ENCODE measurements at regions not wholly inside any gene's neighbourhood (a gene's known extent, or its start where the extent isn't known, plus 50 kb on each side); places are given as distances from the start of the nearest gene placed in this dataset.
A peak's percentile ranks its signal among the peaks of the same experiment; 100 is the strongest.
"Not testable (repeated sequence)": the region's sequence is repeated elsewhere in the genome, so short reads cannot be mapped to it uniquely, and the experiment has no call there.

DNA sequence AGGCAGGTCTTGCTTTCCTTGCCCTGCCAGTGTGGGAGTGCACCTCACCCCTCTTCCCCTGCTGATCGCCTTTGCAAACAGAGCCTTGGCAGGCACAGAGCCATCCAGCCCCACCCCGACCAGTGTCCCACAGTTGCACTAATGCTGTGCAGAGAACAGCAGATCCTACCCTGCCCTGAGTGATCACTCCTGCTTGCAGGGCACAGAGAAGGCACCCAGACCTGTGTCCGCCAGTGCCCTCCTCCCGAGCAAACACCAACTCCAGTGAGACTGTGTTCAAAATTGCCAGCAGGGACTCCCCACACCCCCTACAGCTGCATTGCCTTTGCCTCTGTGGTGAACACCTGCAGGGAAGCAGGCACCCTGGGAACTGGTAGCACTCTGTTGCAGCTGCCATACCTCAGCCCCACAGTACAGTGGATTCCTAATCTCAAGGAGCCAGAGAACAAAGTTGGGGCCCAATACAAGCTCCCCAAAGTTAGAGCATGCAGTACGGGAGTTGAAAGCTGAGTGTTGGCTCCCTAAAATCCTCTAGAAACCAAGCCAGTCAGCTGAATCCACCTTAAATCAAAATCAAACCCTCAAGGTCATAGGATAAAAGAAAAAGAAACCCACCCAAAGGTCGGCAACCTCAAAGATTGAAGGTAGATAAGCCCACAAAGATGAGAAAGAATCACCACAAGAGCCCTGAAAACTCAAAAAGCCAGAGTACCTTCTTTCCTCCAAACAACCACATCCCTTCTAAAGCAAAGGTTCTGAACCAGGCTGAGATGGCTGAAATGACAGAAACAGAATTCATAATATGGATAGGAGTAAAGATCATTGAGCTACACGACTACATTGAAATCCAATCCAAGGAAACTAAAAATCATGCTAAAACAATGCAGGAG lies 92.9 kb upstream of the PIK3R1 start:
- no peak for DNase-seq (ENCODE audit: missing footprints)
- intact Hi-C loops (cut with DNase I): no loop called here
- ATAC-seq: no peak

GRCh38 chr5:68116868-68117411 lies 98.6 kb upstream of the PIK3R1 start:
- no peak for DNase-seq (ENCODE audit: missing footprints)
- ATAC-seq: no peak
- intact Hi-C loops (cut with DNase I): no loop called here

DNA sequence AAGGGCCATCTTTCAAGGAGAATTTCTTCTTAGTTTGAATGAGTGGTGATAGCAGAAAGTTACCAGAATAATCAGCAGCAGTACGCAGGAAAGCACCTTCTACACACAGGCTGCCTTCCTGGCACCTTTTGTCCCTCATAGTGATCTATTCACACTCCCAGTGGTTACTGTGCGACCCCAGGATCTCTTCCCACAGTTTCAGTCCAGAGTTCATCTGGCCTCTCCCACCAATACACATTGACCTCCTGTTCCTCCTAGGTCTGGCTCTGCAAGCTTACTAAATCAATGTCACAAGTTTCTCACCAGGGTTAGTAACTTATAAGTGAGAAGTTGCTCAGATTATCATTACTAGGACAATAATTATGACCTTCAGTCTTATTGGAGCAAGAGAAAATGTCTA lies 99.1 kb upstream of the PIK3R1 start:
- intact Hi-C loops (cut with DNase I): no loop called here
- ATAC-seq: no peak
- DNase-seq (ENCODE audit: missing footprints): no peak

GRCh38 chr5:68115584-68115983 lies 100.0 kb upstream of the PIK3R1 start:
- no peak for DNase-seq (ENCODE audit: missing footprints)
- intact Hi-C loops (cut with DNase I): no loop called here

GRCh38 chr5:68114378-68115040 lies 101.0 kb upstream of the PIK3R1 start:
- intact Hi-C loops (cut with DNase I): no loop called here
- DNase-seq (ENCODE audit: missing footprints) (no peak), ATAC-seq (no peak)

More at GRCh38 chr5:68115584-68115983, 100.0 kb upstream of the PIK3R1 start:
- ATAC-seq: no peak

DNA sequence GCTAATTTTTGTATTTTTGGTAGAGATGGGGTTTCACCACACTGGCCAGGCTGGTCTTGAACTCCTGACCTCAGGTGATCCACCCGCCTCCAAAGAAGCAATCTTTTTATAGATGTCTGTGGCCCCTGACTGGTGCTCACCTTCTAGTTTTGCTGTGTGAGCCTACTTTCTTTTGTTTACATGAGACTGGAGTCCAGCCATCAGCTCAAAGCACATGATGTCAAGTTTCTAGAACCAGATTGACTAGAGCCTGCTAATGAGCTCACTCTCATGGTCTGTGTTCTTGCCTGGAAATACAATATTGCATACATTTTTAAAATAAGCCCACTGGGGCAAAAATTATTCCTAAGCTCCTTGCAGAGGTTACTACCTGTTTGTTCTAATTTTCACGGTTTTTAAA lies 102.9 kb upstream of the PIK3R1 start:
- no peak for ATAC-seq
- intact Hi-C loops (cut with DNase I): no loop called here
- DNase-seq (ENCODE audit: missing footprints): no peak

DNA sequence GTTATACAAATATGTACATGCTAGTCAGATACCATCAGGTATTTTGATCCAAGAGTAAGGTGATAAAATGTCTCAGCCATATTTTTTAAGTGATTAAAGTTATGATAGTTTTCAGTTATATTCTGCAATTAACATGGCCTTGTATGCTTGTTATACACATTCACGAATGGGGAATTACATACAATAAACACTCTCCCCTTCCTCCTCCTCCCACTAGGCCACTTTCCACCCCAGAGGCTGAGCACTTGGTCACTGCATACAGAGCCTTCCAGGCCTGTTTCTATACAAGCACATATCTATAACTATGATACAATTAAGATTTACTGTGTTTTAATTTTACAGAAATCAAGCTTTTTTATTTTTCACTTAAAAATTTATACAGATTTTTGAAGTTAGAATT lies 104.7 kb upstream of the PIK3R1 start:
- intact Hi-C loops (cut with DNase I): no loop called here
- DNase-seq (ENCODE audit: missing footprints): no peak
- no peak for ATAC-seq

DNA sequence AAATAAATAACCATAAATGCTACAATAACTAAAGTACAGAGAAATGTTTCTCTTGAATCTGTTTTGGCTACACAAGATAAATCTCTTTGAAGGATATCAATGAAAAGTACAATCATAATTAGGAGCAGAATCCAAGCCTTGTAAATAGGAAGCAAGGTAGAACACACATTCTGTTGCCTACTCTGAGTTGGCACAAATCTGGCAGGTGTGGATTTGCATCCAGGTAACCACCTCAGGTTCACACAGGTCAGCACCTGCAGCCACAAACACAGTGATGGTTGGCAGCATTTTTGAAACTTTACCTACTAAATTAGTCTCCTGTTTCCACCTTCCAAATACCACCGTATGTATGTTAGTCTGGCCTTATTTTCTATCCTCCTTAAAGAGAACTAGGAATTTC lies 105.3 kb upstream of the PIK3R1 start:
- DNase-seq (ENCODE audit: missing footprints) (no peak), ATAC-seq (no peak)
- intact Hi-C loops (cut with DNase I): no loop called here

GRCh38 chr5:68104217-68104616 lies 111.3 kb upstream of the PIK3R1 start:
- intact Hi-C loops (cut with DNase I); DNase-seq (ENCODE audit: missing footprints); ATAC-seq: not testable (repeated sequence)

GRCh38 chr5:68103297-68103696 lies 112.3 kb upstream of the PIK3R1 start:
- ATAC-seq; intact Hi-C loops (cut with DNase I); DNase-seq (ENCODE audit: missing footprints): not testable (repeated sequence)

DNA sequence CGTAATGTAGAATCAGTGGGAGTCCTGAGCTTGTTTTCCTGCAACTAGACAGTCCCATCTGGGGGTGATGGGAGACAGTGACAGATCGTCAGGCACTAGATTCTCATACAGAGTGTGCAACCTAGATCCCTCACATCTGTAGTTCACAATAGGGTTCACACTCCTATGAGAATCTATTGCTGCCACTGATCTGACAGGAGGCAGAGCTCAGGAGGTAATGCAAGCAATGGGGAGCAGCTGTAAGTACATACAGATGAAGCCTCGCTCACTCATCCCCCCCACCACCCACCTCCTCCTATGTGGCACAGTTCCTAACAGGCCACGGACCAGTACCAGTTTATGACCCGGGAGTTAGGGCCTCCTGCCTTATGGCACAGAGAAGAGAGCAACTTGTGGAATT lies 116.2 kb upstream of the PIK3R1 start:
- no peak for ATAC-seq
- no peak for DNase-seq (ENCODE audit: missing footprints)
- intact Hi-C loops (cut with DNase I): no loop called here

DNA sequence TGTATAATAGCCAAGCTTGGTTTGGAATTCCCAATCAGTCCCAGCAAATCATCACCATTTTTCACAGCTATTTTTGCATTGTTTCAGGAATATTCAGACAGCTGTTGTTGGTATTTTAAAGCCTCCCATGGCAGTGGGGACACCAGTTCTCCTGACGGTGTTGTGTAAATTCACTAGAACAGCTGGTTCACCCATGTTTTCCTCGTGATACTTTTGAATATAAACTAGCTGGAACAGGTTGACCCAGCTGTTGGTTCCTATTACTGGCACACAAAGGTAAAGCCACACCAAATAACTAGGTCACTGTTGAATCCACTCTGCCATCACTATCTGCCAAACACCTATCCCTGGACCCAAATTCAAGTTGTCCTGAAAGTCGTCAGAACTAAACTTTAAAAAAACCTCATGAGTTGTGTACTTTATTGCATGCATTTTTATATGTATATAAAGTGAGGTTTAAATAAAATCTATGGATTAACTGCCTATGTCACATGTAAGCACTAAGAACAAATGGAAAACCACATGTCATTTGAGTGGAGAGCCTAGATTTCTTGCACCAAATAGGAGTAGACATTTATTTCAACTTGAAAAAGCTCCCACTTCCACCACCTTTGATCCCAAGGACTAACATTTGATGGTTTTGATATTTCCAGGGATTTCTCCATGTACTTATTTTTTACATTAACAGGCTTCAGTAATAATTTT lies 121.9 kb upstream of the PIK3R1 start:
- ATAC-seq: no peak
- intact Hi-C loops (cut with DNase I): no loop called here

DNA sequence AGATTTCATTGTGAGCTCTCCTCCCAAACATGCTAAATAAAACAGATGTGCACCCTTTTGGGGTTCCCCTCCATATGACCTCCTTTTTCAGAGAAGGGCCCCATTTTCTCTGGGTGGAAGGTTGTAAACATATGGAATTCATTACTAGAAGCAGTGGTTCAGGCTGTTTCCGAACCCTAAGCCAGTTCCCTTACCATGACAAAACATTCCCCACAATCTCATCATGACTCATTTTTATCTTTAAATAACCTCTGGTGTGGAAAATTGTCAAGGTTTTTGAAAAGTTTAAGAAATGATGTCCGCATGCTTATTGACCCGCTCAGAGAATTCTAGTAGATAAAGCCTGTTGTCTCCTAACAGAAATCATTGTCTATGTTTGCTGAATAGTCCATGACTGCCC lies 127.3 kb upstream of the PIK3R1 start:
- intact Hi-C loops (cut with DNase I): loop anchor here (10.0 kb wide), 1 partner anchor 126 kb away; the partner anchor contains the start of gene PIK3R1
- ATAC-seq (no peak), DNase-seq (ENCODE audit: missing footprints) (no peak)

More for the DNA sequence above, 121.9 kb upstream of the PIK3R1 start:
- DNase-seq (ENCODE audit: missing footprints): no peak

DNA sequence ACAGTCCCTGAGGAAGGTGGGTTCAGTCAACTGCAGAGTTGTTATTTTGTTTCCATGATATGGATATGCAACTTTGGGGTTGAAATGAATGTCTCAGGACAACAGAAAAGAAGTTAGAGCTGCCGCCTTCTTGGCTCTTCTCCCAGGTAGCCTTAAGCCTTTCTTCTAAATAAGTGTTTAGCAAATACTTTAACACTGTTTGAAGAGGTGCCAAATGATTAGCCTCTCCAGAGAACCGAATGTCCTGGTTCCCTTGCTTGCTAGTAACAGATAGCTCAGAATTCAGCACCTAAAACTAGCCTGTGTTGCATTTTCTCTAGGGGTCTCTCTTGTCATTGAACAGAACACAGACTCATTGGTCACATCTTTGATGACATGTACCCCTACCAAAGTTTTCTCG lies 127.7 kb upstream of the PIK3R1 start:
- DNase-seq (ENCODE audit: missing footprints) (no peak), ATAC-seq (peak; percentile 55)
- intact Hi-C loops (cut with DNase I): loop anchor here (10.0 kb wide), 1 partner anchor 127 kb away; the partner anchor contains the start of gene PIK3R1

DNA sequence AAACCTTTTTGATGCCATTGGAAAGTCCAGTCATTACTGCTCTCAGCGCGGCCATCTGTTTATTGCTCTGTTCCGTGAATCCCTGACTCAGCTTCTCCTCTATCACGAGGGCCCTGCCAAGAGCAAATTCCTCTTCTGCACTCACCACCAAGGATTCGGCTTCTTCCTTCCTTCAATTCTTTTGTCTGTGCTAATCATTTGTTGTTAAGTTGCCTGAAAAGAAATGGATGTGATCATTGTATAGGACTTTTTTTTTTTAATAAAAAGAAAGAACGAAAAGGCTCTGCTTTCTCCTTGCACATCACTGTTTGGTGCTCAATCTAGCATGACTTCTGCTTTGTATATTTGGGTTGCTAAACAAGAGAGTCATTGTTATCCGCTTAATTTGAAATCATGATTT lies 128.7 kb upstream of the PIK3R1 start:
- intact Hi-C loops (cut with DNase I): loop anchor here (10.0 kb wide), 1 partner anchor 128 kb away; the partner anchor contains the start of gene PIK3R1
- DNase-seq (ENCODE audit: missing footprints) (no peak), ATAC-seq (peak; percentile 66)

GRCh38 chr5:68086439-68086838 lies 129.1 kb upstream of the PIK3R1 start:
- no peak for DNase-seq (ENCODE audit: missing footprints)
- intact Hi-C loops (cut with DNase I): loop anchor here (10.0 kb wide), 1 partner anchor 128 kb away; the partner anchor contains the start of gene PIK3R1
- ATAC-seq: peak; percentile 17

GRCh38 chr5:68084396-68084795 lies 131.2 kb upstream of the PIK3R1 start:
- ATAC-seq (no peak), DNase-seq (ENCODE audit: missing footprints) (no peak)
- intact Hi-C loops (cut with DNase I): loop anchor here (10.0 kb wide), 1 partner anchor 130 kb away; the partner anchor contains the start of gene PIK3R1

DNA sequence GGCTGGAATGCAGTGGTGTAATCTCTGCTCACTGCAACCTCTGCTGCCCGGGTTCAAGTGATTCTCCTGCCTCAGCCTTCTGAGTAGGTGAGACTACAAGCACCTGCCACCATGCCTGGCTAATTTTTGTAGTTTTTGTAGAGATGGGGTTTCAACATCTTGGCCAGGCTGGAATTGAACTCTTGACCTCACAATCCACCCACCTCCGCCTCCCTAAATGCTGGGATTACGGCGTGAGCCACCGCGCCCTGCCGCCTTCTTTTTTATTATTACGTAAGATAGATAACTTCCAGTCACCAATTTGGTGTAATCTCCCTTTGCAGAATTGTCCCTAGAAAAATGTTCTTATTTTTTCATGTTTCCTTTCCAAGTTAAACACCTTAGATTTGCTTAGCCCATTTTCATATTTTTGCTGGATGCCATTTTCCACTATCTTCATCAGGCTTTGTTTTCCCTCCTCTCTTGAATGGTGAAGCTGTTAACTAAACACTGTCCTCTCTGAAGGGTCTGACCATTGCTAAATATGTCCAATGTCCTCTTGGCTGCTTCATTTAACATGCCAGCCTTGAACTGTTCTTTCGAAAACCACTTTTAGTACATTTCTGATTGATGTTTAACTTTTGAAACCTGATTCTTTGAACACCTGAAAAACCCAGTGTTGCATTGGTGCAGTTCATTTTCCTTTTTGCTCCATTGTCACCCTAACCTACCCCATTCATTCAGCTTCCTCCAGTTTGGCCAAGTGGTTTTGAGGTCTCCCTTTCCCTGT lies 135.1 kb upstream of the PIK3R1 start:
- ATAC-seq: no peak
- intact Hi-C loops (cut with DNase I): loop anchor here (10.0 kb wide), 1 partner anchor 134 kb away; the partner anchor contains the start of gene PIK3R1
- no peak for DNase-seq (ENCODE audit: missing footprints)

Data from Right ventricle myocardium inferior (tissue), 1 donor.